Right lobe of liver (tissue), 4 donors: ENCODE measurements at regions not wholly inside any gene's neighbourhood (a gene's known extent, or its start where the extent isn't known, plus 50 kb on each side); places are given as distances from the start of the nearest gene placed in this dataset.

Experiments used
- CTCF ChIP-seq, 4 donors: fragments of 200-600 bp in 3 of 4; fragments of 450-650 bp in 1 of 4; IDR thresholded peaks; one replicate each; pipeline versions ENCODE4 v1.5.1 to v1.8.0; 2016 to 2022; ENCODE audit warnings: antibody characterized with exemption in 4 of 4, mild to moderate bottlenecking in 2 of 4
- POLR2A ChIP-seq: fragments of 450-650 bp; IDR thresholded peaks from one replicate; pipeline ENCODE4 v1.6.1; 2017; ENCODE audit warnings: antibody characterized with exemption, mild to moderate bottlenecking
- donor health status: DM: no; HTN: no; CAD: no.
- donor health status: DM: no; HTN: no; CAD: no.
- donor health status: DM: no; HTN: yes; CAD: no.

GRCh38 chr5:84961193-84961592, 576.5 kb upstream of the EDIL3 start:
- TF ChIP-seq POLR2A (no peak), CTCF (IDR thresholded peaks at IDR 0.05) (no peak)
